ENCODE measurements at regions not wholly inside any gene's neighbourhood (a gene's known extent, or its start where the extent isn't known, plus 50 kb on each side); places are given as distances from the start of the nearest gene placed in this dataset.

GRCh38 chr18:10361660-10362059 lies 92.8 kb upstream of the APCDD1 start:
- TF ChIP-seq POLR2AphosphoS5 (IDR thresholded peaks at IDR 0.05) (no peak), CTCF (IDR thresholded peaks at IDR 0.05) (no peak), EP300 (IDR thresholded peaks at IDR 0.05; ENCODE audit: low read depth) (no peak), POLR2A (IDR thresholded peaks at IDR 0.05) (no peak)
- H3K9me3 ChIP-seq: no peaks in the 10 kb centered on the region
- DNase-seq: no peak
- 91 to 95% methylated on average over 1 to 2 of the region's 2 CpGs for WGBS, 2 donors (ENCODE audit: low coverage in 1 of 2)
- no peaks in the 10 kb centered on the region for H3K27me3 ChIP-seq
- no peaks in the 10 kb centered on the region for H3K4me1 ChIP-seq
- in situ Hi-C loops (cut with MboI; ENCODE audit: low pct_ligation_motif_present in 1 of 4, low pct_unique_long_range_greater_than_20kb in 1 of 4, low sequenced_read_pairs in 3 of 4) (no loop called here), intact Hi-C loops (cut with DNase I; ENCODE audit: low total_unique reads) (no loop called here)
- no peaks in the 10 kb centered on the region for H3K36me3 ChIP-seq
- no peak overlapping the region for H3K4me3 ChIP-seq
- H3K27ac ChIP-seq: no peak overlapping the region

GRCh38 chr18:10365021-10365500 lies 89.4 kb upstream of the APCDD1 start:
- no peak for TF ChIP-seq POLR2A (IDR thresholded peaks at IDR 0.05)
- no peak for TF ChIP-seq CTCF (IDR thresholded peaks at IDR 0.05)
- TF ChIP-seq POLR2AphosphoS5 (IDR thresholded peaks at IDR 0.05): no peak
- TF ChIP-seq EP300 (IDR thresholded peaks at IDR 0.05; ENCODE audit: low read depth): no peak
- Histone ChIP-seq H3K27ac (no peak overlapping the region), H3K4me3 (no peak overlapping the region), H3K36me3 (no peaks in the 10 kb centered on the region), H3K4me1 (no peaks in the 10 kb centered on the region), H3K9me3 (no peaks in the 10 kb centered on the region), H3K27me3 (no peaks in the 10 kb centered on the region)
- whole genome bisulfite sequencing, 2 donors (ENCODE audit: low coverage in 1 of 2): 81% methylated on average over 1 of the region's 1 CpG; no CpG with 5 or more reads in 1 of the 2 donors
- DNase-seq: no peak
- intact Hi-C loops (cut with DNase I; ENCODE audit: low total_unique reads) (no loop called here), in situ Hi-C loops (cut with MboI; ENCODE audit: low pct_ligation_motif_present in 1 of 4, low pct_unique_long_range_greater_than_20kb in 1 of 4, low sequenced_read_pairs in 3 of 4) (no loop called here)

GRCh38 chr18:10365901-10366300 lies 88.5 kb upstream of the APCDD1 start:
- H3K27ac ChIP-seq: no peak overlapping the region
- no peak for DNase-seq
- no peaks in the 10 kb centered on the region for H3K4me1 ChIP-seq
- in situ Hi-C loops (cut with MboI; ENCODE audit: low pct_ligation_motif_present in 1 of 4, low pct_unique_long_range_greater_than_20kb in 1 of 4, low sequenced_read_pairs in 3 of 4): no loop called here
- H3K4me3 ChIP-seq: no peak overlapping the region
- 85 to 90% methylated on average over 3 to 5 of the region's 5 CpGs for WGBS, 2 donors (ENCODE audit: low coverage in 1 of 2)
- no peaks in the 10 kb centered on the region for H3K9me3 ChIP-seq
- H3K36me3 ChIP-seq: no peaks in the 10 kb centered on the region
- H3K27me3 ChIP-seq: no peaks in the 10 kb centered on the region
- TF ChIP-seq POLR2A (IDR thresholded peaks at IDR 0.05) (no peak), EP300 (IDR thresholded peaks at IDR 0.05; ENCODE audit: low read depth) (no peak), POLR2AphosphoS5 (IDR thresholded peaks at IDR 0.05) (no peak), CTCF (IDR thresholded peaks at IDR 0.05) (no peak)
- intact Hi-C loops (cut with DNase I; ENCODE audit: low total_unique reads): no loop called here

GRCh38 chr18:10367836-10368235 lies 86.6 kb upstream of the APCDD1 start:
- no peaks in the 10 kb centered on the region for H3K9me3 ChIP-seq
- no peaks in the 10 kb centered on the region for H3K4me1 ChIP-seq
- intact Hi-C loops (cut with DNase I; ENCODE audit: low total_unique reads): no loop called here
- DNase-seq: no peak
- no peak overlapping the region for H3K4me3 ChIP-seq
- 75 to 80% methylated on average over 3 of the region's 3 CpGs for WGBS, 2 donors (ENCODE audit: low coverage in 1 of 2)
- no peaks in the 10 kb centered on the region for H3K36me3 ChIP-seq
- in situ Hi-C loops (cut with MboI; ENCODE audit: low pct_ligation_motif_present in 1 of 4, low pct_unique_long_range_greater_than_20kb in 1 of 4, low sequenced_read_pairs in 3 of 4): no loop called here
- no peak for TF ChIP-seq POLR2AphosphoS5 (IDR thresholded peaks at IDR 0.05)
- TF ChIP-seq POLR2A (IDR thresholded peaks at IDR 0.05): no peak
- TF ChIP-seq CTCF (IDR thresholded peaks at IDR 0.05): no peak
- TF ChIP-seq EP300 (IDR thresholded peaks at IDR 0.05; ENCODE audit: low read depth): no peak
- H3K27ac ChIP-seq: no peak overlapping the region
- no peaks in the 10 kb centered on the region for H3K27me3 ChIP-seq
